HG03378 (cell line): ENCODE measurements at regions not wholly inside any gene's neighbourhood (a gene's known extent, or its start where the extent isn't known, plus 50 kb on each side); places are given as distances from the start of the nearest gene placed in this dataset.

Source experiments
- ATAC-seq: cut with Tn5 transposase; IDR thresholded peaks from one replicate; pipeline ENCODE4 v1.9.1; 2021; ENCODE audit warnings: mild to moderate bottlenecking, moderate library complexity; ENCODE audit not compliant: unreplicated experiment

DNA sequence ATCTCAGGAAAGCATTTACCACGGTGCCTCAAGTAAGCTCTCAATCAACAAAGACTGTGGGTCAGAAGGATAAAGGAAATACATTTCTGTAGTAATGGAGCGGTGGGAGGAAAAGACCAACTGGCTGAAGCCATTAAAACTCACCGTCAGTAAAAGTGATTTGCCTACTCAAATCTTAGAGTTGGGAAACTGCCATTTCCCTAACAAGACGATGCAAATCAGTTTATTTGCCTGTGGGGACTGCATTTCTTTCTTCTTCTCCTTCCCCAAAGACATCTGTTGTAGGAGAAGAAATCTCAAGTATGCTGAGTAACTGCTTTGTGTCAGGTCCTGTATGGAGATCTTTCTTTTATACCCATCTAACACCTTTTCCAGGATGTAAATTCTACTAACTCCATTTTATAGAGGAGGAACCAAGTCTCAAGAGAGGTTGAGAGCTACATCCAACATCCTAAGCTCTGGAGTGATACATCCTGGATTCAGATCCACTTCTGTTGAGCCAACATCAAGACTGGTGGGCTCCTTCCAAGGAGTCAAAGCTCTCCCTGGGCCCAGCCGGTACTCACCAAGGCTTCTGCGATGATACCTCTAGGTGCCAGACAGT, 219.3 kb upstream of the FGGY start:
- no peak for ATAC-seq

DNA sequence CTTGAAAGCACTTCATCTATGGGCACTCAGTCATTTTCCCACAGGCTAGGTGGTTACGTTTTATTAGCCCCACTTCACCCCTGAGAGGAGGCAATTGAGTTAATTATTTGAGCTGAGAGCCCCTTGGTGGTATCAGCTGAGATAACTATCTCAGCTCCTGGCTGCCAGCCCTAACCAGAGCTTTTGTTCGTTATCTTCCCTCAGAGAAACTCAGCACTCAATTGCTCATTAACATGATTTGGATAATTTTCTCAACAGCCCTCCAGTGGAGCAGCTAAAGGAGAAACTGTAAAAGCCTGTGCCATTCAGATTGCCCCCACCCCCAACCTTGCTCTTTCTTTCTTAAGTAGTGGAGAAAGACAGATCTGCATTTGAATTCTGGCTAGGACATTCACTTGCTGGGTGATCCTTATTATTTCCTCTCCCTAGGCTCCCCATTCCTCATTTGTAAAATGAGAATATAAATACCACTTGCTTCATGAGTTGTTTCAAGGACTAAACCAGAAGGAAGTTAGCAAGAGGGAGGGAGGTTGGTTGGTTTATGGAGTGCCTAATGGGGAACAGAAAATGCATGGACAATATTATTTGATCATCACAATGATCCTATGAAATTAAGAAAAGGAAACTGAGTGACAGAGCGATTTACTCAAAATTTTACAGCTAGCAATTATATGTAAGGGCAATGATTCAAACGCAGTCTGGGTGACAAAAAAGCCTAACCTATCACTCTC, 218.7 kb upstream of the FGGY start:
- no peak for ATAC-seq

DNA sequence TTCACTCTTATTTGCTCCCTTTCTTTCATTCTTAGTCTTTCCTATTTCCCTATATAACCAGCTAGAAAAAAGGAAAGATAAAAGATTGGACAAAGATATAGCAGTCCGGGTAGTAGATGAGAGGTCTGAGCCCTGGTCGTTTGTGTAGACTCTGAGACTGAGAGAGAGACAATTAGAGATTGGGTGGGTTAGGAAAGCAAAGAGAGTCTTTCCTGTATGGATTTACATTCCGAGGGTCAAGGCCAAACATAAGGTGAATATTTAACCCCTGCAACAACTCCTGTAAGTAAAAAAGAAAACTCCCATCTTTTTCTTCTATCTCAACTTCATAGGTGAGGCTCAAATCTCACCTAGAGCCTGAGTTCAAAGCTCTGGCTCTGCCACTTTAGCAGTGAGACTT, 218.0 kb upstream of the FGGY start:
- no peak for ATAC-seq

DNA sequence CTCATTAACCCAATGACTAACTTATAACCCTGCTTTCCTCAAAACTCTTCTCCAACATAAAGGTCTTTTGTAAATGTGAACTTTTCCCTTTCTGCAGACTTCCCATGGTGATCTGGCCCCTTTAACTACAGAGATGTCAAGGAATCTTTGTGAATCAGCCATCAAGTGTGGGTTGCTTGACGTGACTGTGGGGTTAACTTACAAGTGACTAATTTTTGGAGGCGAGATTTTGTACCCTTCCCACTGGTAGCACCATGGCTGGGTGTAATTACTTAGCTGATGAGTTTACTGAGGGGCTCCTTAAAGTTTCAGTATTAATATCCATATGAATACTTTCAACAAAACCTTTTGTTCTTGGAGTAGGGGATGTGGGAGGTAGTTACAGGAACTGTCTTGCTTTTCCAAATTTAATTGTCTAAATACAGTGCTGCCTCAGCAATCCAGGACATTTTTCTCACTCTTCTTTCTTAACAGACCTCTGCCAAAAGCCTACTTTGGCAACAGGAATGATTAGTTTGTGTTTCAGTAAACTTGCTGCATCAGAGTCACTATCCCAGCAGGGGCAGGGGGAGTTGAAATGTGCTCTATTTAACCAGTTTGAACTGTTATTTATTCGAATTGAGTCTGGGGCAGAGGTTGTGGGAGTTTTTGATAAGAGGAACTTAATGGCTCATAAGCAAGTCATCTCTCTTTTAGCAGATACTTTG, 217.3 kb upstream of the FGGY start:
- no peak for ATAC-seq

DNA sequence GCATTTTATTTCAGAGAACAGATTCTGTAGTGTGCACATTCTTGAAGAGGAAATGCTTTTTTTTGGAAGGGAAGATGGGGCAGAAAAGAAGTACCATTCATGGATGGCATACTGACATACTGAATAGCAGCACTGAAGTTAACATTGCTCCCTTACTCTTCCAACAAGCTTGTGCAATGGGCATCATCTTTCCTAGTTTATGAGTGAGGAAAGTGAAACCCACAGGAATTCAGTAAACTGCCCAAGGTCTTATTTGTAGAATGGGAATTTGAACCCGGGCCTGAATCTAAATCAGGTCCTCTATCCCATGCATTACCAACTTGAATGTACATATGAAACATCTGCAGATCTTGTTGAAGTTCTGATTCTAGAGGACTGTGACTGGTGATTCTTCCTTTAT, 215.7 kb upstream of the FGGY start:
- ATAC-seq, result no peak

DNA sequence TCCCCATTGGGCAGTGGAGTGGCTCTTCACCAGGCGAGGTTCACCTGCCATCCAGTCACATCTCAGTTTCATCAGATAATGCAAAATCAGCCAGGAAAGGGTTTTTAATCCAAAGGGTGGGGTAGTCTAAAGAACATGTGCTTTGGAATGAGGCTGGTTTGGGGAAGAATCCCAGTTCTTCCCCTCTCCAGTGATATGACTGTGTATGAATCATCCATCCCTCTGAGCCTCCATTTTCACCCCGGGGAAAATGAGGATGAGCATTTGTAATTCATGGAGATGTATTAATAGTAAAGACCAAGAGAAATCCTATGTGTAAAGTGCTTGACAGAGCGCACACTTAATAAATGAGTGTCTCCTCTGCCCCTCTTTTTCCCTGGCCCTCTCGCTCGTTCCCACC, 215.1 kb upstream of the FGGY start:
- ATAC-seq, result no peak

DNA sequence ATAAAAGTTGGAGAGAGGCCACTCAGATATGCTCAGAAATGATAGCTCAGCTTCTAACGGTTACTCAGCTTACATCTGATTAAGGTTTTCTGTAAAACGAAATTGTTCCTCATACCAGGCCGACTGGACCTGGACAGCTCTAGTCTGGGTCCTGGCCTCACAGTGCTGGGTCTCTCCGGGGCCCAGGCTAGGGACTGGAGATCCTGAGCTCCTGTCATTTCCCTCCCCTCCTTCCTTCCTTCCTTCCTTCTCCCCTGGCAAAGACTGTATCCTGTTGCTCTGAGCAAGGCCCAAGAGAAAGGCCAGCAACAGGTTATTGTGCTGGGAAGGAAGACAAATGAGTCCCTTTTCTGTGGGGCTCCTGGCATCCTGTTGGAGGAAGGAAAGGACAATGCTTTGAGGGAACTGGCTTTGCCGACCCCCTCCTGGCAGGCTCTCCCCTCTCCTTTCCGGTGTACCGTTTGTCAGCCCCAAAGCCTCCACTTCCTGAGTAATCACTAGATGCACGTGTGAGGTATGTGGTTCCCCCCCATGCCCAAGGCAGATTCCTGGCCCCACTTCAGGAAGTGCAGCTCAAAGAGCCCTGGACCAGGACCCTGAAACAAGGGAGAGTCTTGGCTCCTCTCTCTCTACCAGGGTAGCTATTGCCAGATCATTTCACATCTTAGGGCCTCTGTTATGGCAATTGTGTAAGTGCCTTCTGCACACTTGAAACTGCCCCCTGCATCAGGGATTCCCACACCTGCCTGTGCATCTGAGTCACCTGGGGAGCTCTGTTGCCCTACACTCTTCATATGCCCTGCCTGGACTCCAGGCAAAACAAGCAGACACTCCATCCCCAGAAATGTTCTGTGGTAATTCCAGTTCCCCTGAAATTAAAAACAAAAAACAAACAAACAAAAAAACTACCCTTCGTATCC, 212.7 kb upstream of the FGGY start:
- no peak for ATAC-seq

DNA sequence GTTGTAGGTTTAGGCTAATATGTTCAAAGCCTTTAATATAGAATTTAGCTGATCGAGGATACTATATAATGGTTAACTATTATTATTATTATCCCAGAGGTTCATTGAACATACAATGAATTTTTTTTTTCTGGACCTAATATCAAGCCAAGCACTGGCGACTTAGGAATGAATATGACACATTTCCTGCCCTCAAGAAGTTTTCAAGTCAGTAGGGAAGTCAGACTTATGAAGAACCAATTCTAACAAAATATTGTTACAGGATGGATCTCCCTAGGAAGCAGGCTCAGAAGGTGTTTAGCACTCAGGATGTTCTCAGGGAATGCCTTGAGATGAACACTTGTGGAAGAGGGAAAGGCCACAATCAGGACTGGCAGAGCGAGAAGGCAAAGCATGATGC, 211.8 kb upstream of the FGGY start:
- ATAC-seq, result no peak

DNA sequence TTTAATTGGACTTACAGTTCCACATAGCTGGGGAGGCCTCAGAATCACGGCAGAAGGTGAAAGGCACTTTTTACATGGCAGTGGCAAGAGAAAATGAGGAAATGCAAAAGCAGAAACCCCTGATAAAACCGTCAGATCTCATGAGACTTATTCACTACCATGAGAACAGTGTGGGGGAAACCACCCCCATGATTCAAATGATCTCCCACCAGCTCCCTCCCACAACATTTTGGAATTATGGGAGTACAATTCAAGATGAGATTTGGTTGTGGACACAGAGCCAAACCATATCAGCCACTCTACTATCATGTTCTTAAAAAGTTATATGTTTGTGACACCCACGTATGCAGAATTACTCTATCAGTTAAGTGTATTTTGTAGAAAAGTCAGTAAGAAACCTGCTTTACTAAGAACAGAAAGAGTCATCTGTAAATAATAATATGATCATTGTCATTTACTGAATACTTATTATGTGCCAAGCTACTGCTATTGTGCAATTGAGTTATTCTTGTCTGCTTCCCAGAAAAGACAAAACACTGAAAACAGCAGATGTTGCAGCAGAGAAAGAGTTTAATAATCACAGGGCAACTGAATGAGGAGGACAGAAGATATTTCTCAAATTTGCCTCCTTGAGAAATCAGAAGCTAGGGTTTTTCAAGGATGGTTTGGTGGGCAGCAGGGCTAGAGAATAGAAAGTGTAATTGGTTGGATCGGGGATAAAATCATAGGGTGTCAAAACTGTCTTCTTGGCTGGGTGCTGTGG, 207.7 kb upstream of the FGGY start:
- ATAC-seq, result no peak

DNA sequence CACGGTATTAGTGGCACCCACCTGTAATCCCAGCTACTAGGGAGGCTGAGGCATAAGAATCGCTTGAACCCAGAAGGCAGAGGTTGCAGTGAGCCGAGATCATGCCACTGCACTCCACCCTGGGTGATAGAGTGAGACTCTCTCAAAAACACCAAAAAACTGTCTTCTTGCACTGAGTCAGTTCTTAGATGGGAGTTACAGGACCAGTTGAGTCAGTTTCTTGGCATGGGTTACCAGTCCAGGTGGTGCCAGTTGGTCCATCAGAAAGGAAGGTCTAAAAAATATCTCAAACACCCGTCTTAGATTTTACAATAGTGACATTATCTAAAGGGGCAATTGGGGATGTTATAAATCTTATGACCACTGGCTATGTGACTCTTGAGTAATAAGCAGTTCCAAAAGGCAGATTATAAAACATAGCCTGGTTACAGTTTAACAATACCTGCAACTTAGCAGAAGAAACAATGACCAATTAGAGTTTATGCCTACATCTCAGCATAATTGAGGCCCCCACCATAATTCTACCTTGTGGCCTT, 206.9 kb upstream of the FGGY start:
- no peak for ATAC-seq

DNA sequence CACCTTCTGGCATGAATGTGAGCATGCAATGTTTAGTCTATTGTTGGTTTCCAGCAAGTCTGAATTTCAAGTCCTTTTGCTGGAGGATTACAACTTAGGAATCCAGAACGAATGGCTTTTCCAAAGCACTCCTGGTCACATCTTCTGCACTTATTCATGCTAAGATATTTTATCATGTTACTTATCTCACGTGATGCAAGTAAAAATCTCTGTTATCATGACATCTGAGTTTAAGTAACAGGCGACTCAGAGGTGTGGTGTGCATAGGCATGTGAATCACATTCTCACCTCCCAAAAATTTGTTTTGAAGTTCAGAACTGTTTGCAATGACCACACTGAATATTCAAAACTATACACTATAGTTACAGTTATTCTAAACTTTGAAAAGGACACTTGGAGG, 204.8 kb upstream of the FGGY start:
- ATAC-seq, result no peak

DNA sequence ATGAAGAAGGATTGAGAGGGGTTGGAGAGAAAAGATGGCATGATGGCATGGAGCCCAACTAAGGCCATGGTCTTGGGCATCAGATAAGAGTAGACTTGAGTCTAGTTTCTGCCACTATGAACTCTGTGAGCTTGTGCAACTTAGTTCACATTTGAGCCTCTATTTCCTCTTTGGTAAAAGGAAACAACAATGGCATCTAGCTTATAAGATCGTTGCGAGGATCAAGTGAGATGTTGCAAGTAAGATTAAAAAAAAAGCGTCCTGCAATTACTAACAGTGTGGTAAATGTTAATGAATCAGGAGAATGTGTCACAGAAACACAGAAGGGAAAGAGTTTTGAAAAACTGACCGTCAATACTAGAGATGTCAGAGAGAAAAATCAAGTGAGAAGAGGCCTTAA, 202.9 kb upstream of the FGGY start:
- no peak for ATAC-seq

DNA sequence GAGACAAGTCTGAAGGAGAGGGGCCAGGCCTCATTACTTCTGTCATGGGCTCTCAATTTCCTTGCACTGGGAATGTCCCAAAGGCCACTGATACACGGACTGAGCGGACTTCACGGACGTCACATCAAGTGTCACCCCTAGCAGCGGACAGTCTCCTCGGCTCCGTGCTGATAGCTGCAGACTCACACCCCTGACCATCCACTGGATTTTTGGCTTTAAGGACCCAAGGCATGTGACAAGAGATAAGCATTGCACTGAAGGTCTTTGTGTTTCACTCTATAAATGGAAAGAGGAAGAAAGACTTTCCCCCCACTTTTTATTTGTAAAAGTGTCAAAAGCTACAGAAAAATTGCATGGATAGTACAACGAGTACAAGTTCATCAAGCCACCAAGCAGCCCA, 200.4 kb upstream of the FGGY start:
- ATAC-seq, result no peak

DNA sequence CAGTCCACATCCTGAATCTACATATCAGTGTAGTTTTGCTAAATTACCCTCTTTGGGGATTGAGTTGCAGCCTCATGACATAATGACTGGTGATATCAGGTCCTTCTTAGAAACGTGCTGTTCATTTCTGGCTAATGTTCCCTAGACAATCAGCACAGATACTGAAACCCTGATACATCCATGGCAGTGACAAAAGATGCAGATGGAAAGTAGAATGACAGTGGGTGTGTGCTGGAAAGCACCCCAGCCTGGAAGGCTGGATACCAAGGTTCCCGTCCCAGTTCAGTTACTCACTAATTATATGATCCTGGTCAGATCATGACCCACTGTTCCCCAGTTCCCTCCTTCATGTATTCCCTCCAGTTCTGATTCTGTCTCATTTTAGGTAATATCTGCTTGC, 198.2 kb upstream of the FGGY start:
- ATAC-seq, result no peak

DNA sequence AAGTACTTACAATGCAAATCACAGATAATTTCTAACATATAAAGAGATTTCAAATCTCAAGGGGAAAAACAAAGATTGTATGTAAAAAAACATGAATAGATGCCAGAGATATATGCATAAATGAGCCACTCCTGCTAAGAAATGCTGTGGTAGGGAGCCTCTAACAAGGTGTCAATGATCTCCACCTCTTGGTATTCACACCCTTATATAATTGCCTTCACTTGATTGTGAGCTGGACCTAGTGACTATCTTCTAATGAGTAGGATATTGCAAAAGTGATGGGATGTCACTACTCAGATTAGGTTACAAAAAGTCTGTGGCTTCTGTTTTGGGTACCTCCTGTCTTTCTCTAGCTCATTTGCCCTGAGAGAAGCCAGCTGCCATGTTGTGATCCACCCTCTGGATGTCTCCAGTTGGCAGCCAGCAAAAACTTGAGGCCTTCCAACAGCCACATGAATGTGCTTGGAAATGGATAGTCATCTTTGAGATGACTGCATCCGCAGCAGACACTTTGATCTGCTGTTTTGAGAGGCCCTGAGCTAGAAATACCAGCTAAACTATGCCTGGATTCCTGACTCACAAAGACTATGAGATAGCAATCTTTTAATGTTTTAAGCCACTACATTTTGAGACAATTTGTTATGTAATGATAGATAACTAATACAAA, 196.1 kb upstream of the FGGY start:
- ATAC-seq, result no peak

DNA sequence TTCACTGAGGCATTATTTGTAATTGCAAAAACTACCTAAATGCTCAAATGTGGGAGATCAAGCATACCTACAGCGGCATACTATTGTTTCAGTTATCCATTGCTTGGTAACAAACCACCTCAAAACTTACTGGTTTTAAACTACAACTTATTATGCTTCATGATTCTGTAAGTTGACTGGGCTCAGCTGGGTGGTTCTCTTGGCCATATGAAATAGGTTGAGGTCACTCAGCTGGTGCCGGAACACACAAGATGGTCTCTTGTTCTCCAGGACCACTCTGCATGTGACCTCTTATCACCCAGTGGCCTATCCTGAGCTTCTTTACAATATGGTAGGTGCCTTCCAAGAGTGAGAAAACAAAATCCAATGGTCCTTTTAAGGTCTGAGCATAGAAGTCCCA, 195.4 kb upstream of the FGGY start:
- no peak for ATAC-seq

DNA sequence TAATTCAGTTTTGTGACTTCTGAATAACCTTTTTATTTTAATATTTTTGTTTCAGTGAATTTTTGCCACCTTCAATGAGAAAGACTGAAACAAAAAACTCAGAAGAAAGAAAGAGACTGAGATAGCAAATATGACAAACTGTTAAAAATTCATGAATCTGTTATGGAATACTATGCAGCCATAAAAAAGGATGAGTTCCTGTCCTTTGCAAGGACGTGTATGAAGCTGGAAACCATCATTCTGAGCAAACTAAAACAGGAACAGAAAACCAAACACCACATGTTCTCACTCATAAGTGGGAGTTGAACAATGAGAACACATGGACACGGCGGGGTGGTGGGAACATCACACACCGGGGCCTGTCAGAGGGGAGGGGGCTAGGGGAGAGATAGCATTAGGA, 193.4 kb upstream of the FGGY start:
- ATAC-seq, result no peak

DNA sequence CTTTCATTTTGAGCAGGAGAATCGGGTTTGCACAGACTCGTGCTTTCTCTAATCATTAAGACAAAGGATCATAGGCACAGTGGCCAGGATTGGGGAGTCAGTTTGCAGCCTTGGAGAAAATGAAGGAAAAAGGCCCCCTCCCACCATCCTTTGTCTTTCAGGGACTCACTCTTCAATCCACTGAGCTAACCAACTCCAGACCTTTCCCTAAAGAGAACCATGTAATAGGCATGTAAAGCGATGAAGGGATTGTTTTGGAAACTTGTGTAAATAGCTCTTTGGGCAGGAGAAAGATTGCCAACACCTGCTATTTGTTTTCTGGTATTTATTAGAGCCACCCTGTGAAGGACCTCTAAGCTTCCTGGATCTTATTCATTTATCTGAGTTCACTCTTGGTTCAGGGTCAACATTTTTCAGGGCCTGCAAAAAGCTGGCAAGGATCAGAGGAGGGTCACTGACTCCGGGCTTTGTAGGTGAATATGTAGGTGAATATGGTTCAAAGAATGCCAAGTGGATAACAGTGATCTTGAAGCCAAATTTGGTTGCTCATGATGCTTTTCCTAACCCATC, 192.6 kb upstream of the FGGY start:
- no peak for ATAC-seq
